K562 (cell line): ENCODE measurements at regions not wholly inside any gene's neighbourhood (a gene's known extent, or its start where the extent isn't known, plus 50 kb on each side); places are given as distances from the start of the nearest gene placed in this dataset.

Experiments
- TF ChIP-seq, protein P1 (sequence below), 3 experiments: IDR thresholded peaks in 2 of 3; conservative IDR thresholded peaks in 1 of 3; 2 replicates each; pipeline ENCODE4 v1.5.1; 2011 to 2012; ENCODE audit warnings: low read length in 3 of 3, mild to moderate bottlenecking in 3 of 3, control low read depth in 2 of 3, improper control_type of control experiment in 1 of 3, inconsistent platforms in 1 of 3, low read depth in 1 of 3, mixed read lengths in 1 of 3, moderate library complexity in 1 of 3; ENCODE audit not compliant: insufficient read depth in 2 of 3
- TF ChIP-seq, protein P2 (sequence below): fragments of 450-650 bp; IDR thresholded peaks from 2 replicates; pipeline ENCODE4 v1.6.1; 2018; ENCODE audit not compliant: partially characterized antibody

DNA sequence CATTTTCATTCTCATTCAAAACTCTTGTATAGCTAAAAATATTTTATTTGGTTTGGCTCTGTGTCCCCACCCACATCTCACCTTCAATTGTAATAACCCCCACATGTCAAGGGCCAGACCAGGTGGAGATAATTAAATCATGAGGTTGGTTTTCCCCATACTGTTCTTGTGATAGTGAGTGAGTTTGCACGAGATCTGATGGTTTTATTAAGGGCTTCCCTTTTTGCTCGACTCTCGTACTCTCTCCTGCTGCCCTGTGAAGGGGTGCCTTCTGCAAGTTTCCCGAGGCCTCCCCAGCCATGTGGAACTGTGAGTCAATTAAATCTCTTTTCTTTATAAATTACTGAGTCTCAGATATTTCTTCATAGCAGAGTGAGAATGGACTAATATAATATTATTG lies 768.0 kb downstream of the STIM2 start:
- TF ChIP-seq, protein P1, sequence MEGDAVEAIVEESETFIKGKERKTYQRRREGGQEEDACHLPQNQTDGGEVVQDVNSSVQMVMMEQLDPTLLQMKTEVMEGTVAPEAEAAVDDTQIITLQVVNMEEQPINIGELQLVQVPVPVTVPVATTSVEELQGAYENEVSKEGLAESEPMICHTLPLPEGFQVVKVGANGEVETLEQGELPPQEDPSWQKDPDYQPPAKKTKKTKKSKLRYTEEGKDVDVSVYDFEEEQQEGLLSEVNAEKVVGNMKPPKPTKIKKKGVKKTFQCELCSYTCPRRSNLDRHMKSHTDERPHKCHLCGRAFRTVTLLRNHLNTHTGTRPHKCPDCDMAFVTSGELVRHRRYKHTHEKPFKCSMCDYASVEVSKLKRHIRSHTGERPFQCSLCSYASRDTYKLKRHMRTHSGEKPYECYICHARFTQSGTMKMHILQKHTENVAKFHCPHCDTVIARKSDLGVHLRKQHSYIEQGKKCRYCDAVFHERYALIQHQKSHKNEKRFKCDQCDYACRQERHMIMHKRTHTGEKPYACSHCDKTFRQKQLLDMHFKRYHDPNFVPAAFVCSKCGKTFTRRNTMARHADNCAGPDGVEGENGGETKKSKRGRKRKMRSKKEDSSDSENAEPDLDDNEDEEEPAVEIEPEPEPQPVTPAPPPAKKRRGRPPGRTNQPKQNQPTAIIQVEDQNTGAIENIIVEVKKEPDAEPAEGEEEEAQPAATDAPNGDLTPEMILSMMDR (IDR thresholded peaks at IDR 0.05 in 2 of 3, conservative IDR thresholded peaks at IDR 0.05 in 1 of 3; ENCODE audit: insufficient read depth in 2 of 3, low read depth in 1 of 3, low read length in 3 of 3), result no peak
- TF ChIP-seq, protein P2, sequence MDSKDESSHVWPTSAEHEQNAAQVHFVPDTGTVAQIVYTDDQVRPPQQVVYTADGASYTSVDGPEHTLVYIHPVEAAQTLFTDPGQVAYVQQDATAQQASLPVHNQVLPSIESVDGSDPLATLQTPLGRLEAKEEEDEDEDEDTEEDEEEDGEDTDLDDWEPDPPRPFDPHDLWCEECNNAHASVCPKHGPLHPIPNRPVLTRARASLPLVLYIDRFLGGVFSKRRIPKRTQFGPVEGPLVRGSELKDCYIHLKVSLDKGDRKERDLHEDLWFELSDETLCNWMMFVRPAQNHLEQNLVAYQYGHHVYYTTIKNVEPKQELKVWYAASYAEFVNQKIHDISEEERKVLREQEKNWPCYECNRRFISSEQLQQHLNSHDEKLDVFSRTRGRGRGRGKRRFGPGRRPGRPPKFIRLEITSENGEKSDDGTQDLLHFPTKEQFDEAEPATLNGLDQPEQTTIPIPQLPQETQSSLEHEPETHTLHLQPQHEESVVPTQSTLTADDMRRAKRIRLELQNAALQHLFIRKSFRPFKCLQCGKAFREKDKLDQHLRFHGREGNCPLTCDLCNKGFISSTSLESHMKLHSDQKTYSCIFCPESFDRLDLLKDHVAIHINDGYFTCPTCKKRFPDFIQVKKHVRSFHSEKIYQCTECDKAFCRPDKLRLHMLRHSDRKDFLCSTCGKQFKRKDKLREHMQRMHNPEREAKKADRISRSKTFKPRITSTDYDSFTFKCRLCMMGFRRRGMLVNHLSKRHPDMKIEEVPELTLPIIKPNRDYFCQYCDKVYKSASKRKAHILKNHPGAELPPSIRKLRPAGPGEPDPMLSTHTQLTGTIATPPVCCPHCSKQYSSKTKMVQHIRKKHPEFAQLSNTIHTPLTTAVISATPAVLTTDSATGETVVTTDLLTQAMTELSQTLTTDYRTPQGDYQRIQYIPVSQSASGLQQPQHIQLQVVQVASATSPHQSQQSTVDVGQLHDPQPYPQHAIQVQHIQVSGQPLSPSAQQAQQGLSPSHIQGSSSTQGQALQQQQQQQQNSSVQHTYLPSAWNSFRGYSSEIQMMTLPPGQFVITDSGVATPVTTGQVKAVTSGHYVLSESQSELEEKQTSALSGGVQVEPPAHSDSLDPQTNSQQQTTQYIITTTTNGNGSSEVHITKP, result no peak
